ENCODE measurements at regions not wholly inside any gene's neighbourhood (a gene's known extent, or its start where the extent isn't known, plus 50 kb on each side); places are given as distances from the start of the nearest gene placed in this dataset.

DNA sequence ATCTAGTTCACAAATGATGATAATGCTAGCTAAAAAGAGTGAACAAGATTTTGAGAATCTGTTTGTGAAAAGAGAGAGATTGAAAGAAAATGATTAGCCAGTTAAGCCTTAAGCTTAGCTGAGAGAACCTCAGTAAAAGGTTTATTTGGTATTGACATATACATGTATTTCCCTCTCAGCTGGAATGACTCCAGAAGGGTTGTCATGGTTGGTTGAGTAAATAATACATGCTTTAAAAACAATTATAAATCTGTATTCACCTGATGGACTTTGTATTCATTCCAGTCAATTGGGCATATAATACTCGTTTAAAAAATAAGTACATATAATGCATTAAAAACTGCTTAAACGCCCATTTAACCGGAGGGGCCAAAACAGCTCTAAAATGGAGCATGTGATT is 181.4 kb downstream of the GRB14 start:
- intact Hi-C loops (cut with DNase I): loop anchor here (10.0 kb wide), 1 partner anchor 1255 kb away; no protein-coding TSS in a partner anchor
- no peak for DNase-seq
- no peak for ATAC-seq (ENCODE audit: poor library complexity)

DNA sequence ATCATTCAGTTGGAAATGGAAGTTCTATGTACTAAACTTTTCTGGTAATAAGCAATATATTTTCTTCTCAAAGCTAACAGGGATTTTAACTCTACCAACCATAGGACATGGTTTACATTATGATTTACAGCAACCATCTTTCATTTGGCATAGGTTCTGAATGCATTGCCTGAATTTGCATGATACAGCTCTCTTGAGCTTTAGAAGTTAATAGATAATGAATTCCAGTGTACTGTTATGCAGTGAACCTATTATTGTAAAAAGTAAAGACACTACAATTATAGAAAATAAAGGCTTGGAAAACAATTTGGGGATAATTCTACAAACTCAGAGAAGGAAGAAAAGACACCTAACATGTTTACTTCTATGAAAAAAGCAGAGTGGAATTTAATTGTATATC is 182.0 kb downstream of the GRB14 start:
- intact Hi-C loops (cut with DNase I): loop anchor here (10.0 kb wide), 1 partner anchor 1254 kb away; no protein-coding TSS in a partner anchor
- ATAC-seq (ENCODE audit: poor library complexity) (no peak), DNase-seq (no peak)

DNA sequence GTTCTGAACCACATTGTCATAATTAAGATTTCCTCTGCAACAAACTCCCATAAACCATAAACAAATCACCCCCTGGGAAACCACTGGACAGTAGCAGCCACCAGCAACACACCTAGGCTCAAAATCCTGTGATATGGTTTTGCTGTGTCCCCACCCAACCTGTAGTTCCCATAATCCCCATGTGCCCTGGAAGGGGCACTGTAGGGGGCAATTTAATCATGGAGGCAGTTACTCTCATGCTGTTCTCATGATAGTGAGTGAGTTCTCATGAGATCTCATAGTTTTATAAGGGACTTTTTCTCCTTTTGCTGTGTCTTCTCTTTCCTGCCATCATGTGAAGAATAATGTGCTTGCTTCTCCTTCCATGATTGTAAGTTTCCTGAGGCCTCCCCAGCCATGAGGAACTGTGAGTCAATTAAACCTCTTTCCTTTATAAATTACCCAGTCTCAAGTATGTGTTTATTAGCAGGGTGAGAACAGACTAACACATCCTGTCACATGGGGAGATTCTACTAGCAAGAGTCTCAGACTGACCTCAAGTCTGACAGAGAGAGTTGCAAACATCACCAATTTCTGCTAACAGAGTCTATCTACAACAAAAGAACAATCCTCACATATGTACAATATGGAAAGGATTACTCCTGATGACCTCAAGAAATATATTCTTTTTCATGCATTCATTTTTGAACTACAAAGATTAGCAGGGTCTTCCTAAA is 182.6 kb downstream of the GRB14 start:
- ATAC-seq (ENCODE audit: poor library complexity): no peak
- intact Hi-C loops (cut with DNase I): loop anchor here (10.0 kb wide), 1 partner anchor 1254 kb away; no protein-coding TSS in a partner anchor
- no peak for DNase-seq

DNA sequence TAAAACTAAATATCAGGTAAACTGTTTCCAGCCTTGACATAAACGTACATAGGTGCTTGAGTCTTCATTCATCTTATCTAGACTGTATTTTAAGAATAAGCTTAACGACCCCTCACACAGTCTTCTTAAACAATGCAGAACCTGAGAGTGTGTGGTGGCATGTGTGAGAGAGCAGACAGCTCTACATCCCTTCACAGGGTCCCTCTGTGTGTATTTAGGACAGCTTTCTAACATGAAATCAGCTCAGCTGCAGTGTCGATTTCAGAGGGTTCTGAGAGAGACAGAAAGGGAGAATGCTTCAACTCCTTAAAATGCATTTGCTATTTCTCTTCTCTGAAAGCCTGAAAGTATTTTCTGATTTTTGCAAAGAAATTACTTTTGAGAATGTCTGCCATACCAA is 185.2 kb downstream of the GRB14 start:
- intact Hi-C loops (cut with DNase I): loop anchor here (10.0 kb wide), 1 partner anchor 1251 kb away; no protein-coding TSS in a partner anchor
- no peak for ATAC-seq (ENCODE audit: poor library complexity)
- DNase-seq: no peak

DNA sequence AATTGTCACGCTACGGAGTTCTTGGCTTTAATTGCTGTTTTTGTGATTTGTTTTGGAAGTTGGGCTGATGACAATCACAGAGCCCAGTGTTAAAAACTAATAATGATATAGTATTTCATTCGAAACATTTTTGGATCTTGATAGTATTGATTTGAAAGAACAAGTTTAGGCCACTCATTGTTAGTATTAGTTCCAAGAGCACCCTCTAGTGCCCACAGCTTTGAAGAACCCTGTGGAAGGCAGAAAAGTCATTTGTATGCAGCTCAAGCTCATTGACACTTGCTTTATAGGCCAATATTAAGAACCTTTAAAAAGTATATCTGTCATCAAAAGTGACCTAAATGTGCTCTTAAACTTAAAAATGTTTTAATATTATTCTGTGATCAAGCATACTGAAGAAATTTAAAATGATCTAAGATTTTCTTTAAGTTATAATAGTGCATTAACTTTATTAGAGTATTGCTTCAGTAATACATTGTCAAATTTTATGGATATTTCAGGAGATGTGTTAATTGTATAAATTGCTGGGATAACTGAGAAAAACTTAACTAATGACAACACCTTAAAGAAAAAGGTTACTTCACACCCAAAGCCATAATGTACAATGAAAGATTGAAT is 191.0 kb downstream of the GRB14 start:
- intact Hi-C loops (cut with DNase I): loop anchor here (10.0 kb wide), 1 partner anchor 1245 kb away; no protein-coding TSS in a partner anchor
- DNase-seq (no peak), ATAC-seq (ENCODE audit: poor library complexity) (peak; percentile 63)

DNA sequence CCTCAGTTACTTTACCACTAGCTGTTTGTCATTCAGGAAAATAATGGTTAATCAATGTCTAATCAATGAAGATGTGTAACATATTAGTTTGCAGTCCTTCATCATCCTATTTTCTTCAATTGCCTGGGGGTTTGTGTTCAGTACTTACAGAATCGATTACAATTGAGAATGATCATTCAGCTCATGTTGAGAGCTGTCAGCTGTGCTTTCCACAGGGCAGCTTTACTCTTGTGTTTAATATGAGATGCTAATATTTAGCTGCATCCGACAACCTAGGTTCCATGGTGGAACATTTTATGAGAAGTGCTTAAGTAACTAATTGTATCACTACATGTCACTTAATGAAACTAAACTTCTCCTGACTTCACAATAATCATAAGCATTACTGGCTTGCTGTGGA is 191.9 kb downstream of the GRB14 start:
- ATAC-seq (ENCODE audit: poor library complexity) (no peak), DNase-seq (no peak)
- intact Hi-C loops (cut with DNase I): no loop called here

DNA sequence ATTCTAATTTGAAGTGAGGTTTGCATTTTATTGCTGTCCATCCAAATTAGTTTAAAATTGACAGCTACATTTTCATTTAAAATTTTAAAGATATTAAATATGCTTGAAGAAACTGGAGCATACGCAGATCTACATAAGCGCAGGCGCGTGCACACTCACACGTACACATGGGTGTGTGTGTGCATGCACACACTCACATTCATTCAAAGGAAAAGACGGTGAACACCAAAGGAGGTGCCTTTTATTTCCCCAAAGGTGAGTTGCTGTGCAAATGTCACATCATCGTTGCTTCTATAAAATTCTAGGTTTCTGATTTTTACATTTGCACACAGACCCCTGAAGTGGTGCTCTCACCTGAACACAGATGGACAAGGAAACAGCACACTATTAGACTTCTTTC is 194.2 kb downstream of the GRB14 start:
- ATAC-seq (ENCODE audit: poor library complexity) (no peak), DNase-seq (no peak)
- intact Hi-C loops (cut with DNase I): no loop called here

DNA sequence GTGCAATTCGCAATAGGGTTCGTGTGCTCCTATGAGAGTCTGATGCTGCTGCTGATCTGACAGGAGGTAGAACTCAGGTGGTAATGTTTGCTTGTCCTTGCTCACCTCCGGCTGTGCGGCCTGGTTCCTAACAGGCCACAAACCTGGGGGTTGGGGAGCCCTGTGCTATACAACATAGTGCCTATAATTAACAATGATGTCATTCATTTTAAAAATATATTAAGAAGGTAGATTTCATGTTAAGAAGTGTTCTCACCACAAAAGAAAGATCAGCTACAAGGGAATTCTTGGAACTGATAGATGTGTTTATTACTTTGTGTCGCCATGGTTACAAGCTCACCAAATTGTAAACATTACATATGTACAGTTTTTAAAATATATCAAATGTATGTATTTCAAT is 200.5 kb downstream of the GRB14 start:
- ATAC-seq (ENCODE audit: poor library complexity): no peak
- intact Hi-C loops (cut with DNase I): no loop called here
- no peak for DNase-seq

DNA sequence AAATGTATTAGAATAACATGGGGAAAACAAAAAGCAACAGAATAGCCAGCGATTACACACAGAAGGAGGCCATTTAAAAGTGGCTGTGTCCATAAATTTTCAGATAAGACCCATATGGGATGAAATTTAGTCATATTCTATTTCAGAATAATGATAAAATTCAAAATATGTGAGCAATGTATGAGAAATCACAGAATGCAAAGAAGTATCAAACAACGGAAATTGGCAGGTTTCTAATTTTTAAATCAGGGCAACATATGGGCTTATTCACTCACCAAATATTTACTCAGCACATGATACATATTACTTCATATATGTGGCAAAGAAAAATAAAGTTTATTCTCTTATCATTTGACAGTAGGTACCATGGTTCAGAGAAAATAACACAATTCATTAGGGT is 208.5 kb downstream of the GRB14 start:
- ATAC-seq (ENCODE audit: poor library complexity) (no peak), DNase-seq (no peak)
- intact Hi-C loops (cut with DNase I): loop anchor here (10.0 kb wide), 1 partner anchor 1088 kb away; no protein-coding TSS in a partner anchor

DNA sequence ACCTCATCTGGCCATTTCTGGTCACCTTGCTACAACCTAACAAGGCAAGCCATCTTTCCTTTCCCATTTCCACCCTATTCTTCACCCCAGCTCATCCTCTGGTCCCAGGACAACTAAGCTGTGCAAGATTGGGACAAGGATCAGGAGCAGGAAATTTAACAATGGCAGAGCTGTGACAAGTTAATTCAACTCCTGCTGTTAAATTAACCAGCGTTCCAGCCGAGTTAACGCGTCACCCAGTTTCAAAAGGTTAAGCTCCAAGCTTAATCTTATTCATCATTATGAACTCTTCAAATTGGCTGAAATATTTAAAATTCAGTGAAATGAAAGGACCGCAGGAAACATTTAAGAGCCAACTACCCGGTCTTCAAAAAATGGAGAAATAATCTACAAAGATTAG is 231.9 kb downstream of the GRB14 start:
- ATAC-seq (ENCODE audit: poor library complexity): no peak
- no peak for DNase-seq
- intact Hi-C loops (cut with DNase I): no loop called here

DNA sequence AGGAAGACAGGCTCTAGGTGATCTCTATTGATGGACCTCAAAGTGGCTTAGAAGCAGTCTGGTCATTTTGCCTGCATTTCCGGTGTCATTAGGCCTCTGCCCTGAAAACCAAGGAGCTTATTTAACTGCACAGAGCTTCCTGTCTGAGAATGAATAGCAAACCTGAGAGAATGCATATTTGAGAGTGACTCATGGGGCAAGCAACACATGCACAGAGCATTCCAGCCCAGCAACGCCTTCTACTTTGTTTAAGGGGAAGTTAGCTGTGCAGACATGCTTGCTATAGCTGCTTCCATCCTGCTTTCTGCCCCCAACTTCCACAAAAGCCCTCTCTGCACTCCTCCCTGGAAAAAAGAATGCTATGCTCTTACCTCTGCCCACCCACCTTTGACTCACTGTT is 232.8 kb downstream of the GRB14 start:
- intact Hi-C loops (cut with DNase I): no loop called here
- DNase-seq (no peak), ATAC-seq (ENCODE audit: poor library complexity) (no peak)

DNA sequence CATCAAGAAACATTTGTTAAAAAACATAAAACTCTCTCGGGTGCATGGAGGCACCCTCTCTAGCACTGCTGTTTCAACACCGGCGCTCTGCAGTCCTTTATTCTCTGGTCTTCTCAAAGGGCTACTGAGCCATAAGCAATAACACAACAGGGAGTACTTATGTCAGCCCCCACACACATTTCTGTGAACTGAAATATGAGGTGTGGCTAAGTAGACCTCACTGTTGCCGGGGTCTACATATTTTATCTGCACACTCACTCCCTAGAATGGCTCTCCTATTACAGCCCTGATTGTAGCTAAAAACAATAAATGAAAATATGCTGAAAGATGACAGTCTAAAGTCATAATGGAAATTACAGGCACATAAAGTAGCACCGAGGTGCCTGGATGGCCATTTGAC is 235.1 kb downstream of the GRB14 start:
- no peak for DNase-seq
- intact Hi-C loops (cut with DNase I): no loop called here
- ATAC-seq (ENCODE audit: poor library complexity): no peak

DNA sequence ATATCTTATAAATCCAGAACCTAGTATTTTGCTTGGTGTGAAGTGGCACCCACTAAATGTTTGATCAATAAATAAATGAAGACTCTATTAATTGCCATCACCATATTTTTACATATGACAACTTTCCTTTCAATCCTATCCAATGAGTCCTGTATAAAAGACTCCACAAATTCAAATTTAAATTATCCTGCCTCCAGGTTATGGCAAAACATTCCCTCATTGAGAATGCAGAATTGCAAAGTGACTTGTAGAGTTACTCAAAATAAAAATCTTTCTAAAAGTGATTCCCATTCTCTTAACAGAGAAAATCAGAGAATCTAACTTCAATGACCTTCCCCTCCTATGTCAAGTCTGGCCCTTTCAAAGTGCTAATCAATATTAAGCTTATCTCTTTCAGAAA is 236.8 kb downstream of the GRB14 start:
- no peak for ATAC-seq (ENCODE audit: poor library complexity)
- intact Hi-C loops (cut with DNase I): no loop called here

DNA sequence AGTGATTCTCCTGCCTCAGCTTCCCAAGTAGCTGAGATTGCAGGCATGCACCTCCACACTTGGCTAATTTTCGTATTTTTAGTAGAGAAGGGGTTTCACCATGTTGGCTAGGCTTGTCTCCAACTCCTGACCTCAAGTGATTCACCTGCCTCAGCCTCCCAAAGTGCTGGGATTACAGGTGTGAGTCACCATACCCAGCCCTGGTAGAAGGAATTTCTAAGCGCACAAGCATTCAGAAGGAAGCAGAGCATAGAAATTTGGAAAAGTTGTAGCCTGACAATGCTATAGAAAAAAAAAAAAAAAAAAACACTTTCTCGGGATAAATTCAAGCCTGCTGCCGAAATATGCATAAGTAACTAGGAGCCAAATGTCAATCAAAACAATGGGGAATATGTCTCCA is 249.4 kb downstream of the GRB14 start:
- DNase-seq (no peak), ATAC-seq (ENCODE audit: poor library complexity) (no peak)
- intact Hi-C loops (cut with DNase I): no loop called here

More for the DNA sequence above, 236.8 kb downstream of the GRB14 start:
- DNase-seq: no peak

DNA sequence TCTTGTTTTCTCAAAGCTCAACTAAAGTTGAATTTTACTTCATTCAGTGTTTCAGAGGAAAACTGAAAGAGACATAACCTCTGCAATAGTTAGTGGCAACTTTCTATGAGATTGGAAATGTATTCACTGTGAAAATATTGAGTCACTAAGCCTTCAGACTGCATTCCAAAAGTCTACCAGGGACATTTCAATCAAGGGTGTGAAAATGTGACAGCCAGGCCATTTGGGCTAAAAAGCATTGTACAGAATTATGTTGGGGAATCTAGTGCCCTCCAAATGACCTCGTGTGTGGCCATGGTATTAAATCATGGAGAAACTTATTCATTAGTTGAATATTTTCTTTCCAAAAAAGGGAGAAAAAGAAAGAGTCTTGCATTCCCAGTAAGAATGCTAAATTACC is 251.9 kb downstream of the GRB14 start:
- intact Hi-C loops (cut with DNase I): no loop called here
- DNase-seq: no peak
- no peak for ATAC-seq (ENCODE audit: poor library complexity)

DNA sequence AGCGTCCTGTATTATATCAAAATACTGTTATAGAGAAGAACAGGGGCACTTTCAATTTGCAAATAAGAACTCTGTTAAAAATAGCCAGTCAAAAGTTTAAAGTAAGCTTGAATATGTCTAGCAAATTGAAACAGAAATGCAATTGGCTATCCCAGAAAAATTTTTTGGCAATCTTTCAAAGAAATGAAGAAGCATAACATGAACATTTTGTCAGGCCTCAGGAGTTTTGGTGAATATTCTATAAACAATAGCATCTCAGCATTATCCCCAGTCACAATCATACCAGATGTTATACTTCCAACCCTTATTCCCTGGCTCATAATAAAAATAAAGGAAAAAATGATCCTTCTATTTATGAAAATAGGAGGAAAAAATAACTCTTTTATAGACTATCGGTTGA is 252.4 kb downstream of the GRB14 start:
- ATAC-seq (ENCODE audit: poor library complexity) (no peak), DNase-seq (no peak)
- intact Hi-C loops (cut with DNase I): no loop called here

DNA sequence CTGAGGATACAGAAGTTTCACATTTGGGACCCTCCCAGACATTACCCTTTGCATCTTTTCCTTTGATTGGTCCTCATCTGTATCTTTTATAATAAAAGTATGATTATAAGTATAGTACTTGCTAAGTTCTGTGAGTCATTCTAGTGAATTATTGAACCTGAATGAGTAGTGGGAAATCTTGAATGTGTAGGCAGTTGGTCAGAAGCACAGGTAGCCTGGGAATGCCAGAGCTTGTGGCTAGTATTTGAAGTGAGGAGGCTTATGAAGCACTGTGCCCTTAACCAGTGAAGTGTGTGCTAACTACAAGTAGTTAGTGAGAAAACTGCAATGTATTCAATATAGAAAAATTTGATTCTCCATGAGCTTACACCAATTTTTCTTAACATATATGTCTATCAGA is 257.6 kb downstream of the GRB14 start:
- DNase-seq: no peak
- intact Hi-C loops (cut with DNase I): no loop called here
- no peak for ATAC-seq (ENCODE audit: poor library complexity)

DNA sequence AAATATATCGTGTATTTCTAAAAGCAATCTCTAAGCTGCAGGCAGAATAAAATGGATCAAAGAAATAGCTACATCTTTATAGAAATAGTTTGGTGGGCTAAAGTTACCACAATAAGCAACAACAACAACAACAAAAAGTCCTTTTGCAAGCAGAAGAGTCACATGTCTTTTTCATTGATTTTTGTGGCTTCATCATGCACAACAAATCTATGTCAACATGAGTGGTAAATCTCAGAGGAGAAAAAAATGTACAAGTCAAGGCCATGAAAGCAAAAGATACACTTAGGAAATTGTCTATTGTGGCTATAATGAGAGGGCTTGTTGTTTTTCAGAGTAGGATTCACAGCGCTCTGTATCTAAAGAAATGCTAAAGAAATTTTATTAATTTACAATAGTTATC is 269.7 kb downstream of the GRB14 start:
- DNase-seq (no peak), ATAC-seq (ENCODE audit: poor library complexity) (no peak)
- intact Hi-C loops (cut with DNase I): no loop called here

DNA sequence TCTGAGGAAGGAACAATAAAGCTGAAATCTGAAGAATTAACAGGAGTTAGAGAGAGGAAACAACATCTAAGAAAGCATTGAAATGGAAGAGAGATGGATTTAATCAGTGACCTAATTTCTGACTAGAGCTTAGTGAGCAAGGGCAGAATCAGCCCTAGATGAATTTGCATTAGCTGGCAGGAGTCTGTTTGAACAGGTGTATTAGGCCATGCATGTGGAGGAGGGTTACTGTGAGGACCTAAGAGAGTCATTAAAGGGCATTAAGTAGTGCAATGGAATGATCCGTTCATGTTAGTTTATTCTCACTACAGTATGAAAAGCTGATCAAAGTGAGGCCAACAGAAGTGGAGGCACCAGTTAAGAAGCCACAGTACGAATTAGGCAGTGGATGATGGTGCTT is 285.3 kb downstream of the GRB14 start:
- ATAC-seq (ENCODE audit: poor library complexity) (no peak), DNase-seq (no peak)

DNA sequence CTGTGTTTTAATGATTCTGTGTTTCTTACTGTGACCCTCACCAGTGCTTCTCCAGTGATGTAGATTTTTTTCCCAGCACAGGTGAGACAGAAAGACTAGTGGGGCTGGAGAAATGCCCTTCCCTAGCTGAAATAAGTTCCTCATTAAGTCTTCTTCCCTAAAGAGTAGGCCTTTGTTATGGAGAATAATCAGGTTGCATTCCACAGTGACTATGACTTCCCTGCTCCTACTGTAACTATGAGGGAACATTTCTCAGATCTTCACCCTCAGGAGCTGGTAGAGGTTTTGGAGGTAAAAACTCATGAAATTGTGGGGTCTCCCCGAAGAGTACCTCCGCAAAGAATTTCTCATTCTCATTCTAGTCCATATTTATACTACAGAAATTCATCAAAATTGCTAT is 286.2 kb downstream of the GRB14 start:
- no peak for ATAC-seq (ENCODE audit: poor library complexity)
- intact Hi-C loops (cut with DNase I): no loop called here
- DNase-seq: no peak

More for the DNA sequence above, 285.3 kb downstream of the GRB14 start:
- intact Hi-C loops (cut with DNase I): no loop called here
